ENCODE measurements at regions not wholly inside any gene's neighbourhood (a gene's known extent, or its start where the extent isn't known, plus 50 kb on each side); places are given as distances from the start of the nearest gene placed in this dataset.

DNA sequence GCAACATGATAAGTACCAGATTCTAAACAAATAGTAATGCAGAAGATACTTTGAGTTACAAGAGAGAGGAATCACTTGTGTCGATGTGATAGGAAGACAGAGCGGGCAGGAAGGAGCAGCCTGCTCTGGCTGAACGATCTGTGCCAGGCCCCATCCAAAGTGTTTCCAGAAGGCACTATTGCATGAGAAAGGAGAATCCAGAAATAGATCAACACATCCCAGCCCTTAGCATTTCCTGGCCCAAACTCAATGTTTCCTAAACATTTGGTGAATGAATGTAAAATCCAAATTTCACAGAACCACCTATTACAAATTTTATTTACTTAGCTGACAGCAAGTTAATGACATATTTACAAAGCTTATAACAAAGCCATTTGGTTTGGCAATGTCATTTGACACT, 257.2 kb downstream of the TXNL1 start:
- Histone ChIP-seq H3K27me3 (no peaks in the 10 kb centered on the region), H3K9me3 (no peaks in the 10 kb centered on the region), H3K4me1 (no peaks in the 10 kb centered on the region), H3K4me3 (no peak overlapping the region), H3K36me3 (no peaks in the 10 kb centered on the region), H3K27ac (no peak overlapping the region)
- no peak for DNase-seq
- TF ChIP-seq CTCF (IDR thresholded peaks at IDR 0.05) = no peak
- no peak for ATAC-seq
- intact Hi-C loops (cut with DNase I) = no loop called here

GRCh38 chr18:56380685-56381084, 257.7 kb downstream of the TXNL1 start:
- H3K36me3 ChIP-seq = no peaks in the 10 kb centered on the region
- H3K4me1 ChIP-seq = no peaks in the 10 kb centered on the region
- H3K9me3 ChIP-seq = no peaks in the 10 kb centered on the region
- H3K27me3 ChIP-seq = no peaks in the 10 kb centered on the region
- no peak for TF ChIP-seq CTCF (IDR thresholded peaks at IDR 0.05)
- H3K4me3 ChIP-seq = no peak overlapping the region
- ATAC-seq (no peak), DNase-seq (no peak)
- H3K27ac ChIP-seq = no peak overlapping the region
- intact Hi-C loops (cut with DNase I) = no loop called here

GRCh38 chr18:56379256-56379655, 259.1 kb downstream of the TXNL1 start:
- intact Hi-C loops (cut with DNase I) = no loop called here
- H3K27ac ChIP-seq = no peak overlapping the region
- no peak for TF ChIP-seq CTCF (IDR thresholded peaks at IDR 0.05)
- H3K4me3 ChIP-seq = no peak overlapping the region
- H3K27me3 ChIP-seq = no peaks in the 10 kb centered on the region
- DNase-seq = no peak
- no peak for ATAC-seq
- no peaks in the 10 kb centered on the region for H3K4me1 ChIP-seq
- H3K9me3 ChIP-seq = no peaks in the 10 kb centered on the region
- H3K36me3 ChIP-seq = no peaks in the 10 kb centered on the region

DNA sequence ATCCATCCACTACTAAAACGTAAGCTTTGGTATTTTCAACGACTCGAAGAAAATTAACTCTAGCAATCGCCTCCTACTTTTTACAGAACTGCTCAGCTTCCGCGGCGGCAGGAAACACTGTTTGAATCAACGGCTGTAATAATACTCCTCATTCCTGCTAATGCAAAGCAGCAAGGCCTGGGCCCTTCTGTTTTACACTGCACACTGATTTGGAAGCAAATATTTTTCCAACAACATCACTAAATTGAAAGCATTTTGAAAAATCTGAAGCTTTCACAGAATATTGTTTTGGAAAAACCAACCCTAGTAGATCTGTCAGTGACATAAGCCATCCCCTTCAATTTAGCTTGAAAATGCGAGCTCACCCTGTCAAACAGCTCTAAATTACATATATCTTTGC, 261.2 kb downstream of the TXNL1 start:
- no peak for TF ChIP-seq CTCF (IDR thresholded peaks at IDR 0.05)
- DNase-seq (no peak), ATAC-seq (no peak)
- H3K4me3 ChIP-seq = no peak overlapping the region
- no peaks in the 10 kb centered on the region for H3K36me3 ChIP-seq
- intact Hi-C loops (cut with DNase I) = no loop called here
- no peaks in the 10 kb centered on the region for H3K4me1 ChIP-seq
- no peaks in the 10 kb centered on the region for H3K9me3 ChIP-seq
- H3K27ac ChIP-seq = no peak overlapping the region
- no peaks in the 10 kb centered on the region for H3K27me3 ChIP-seq

GRCh38 chr18:56374007-56374655, 264.3 kb downstream of the TXNL1 start:
- Histone ChIP-seq H3K9me3 (no peaks in the 10 kb centered on the region), H3K36me3 (no peaks in the 10 kb centered on the region), H3K4me1 (no peaks in the 10 kb centered on the region), H3K27ac (no peak overlapping the region), H3K4me3 (no peak overlapping the region), H3K27me3 (no peaks in the 10 kb centered on the region)
- no peak for ATAC-seq
- no peak for DNase-seq
- intact Hi-C loops (cut with DNase I) = no loop called here
- no peak for TF ChIP-seq CTCF (IDR thresholded peaks at IDR 0.05)
